C4-2B (cell line): ENCODE measurements at regions not wholly inside any gene's neighbourhood (a gene's known extent, or its start where the extent isn't known, plus 50 kb on each side); places are given as distances from the start of the nearest gene placed in this dataset.

Experiments used
- H3K27ac ChIP-seq: fragments of 450-650 bp; 2 replicates; pipeline ENCODE4 v1.5.1; 2017
- ZFX ChIP-seq: fragments of 450-650 bp; IDR thresholded peaks from 2 replicates; pipeline ENCODE4 v1.6.1; 2017
- TF ChIP-seq, protein P1 (sequence below): fragments of 450-650 bp; conservative IDR thresholded peaks from 2 replicates; pipeline ENCODE4 v1.5.1; 2017; ENCODE audit warnings: mild to moderate bottlenecking

GRCh38 chr15:47484997-47485396, 232.3 kb upstream of the SEMA6D start:
- H3K27ac ChIP-seq = no peak overlapping the region
- TF ChIP-seq, protein P1, sequence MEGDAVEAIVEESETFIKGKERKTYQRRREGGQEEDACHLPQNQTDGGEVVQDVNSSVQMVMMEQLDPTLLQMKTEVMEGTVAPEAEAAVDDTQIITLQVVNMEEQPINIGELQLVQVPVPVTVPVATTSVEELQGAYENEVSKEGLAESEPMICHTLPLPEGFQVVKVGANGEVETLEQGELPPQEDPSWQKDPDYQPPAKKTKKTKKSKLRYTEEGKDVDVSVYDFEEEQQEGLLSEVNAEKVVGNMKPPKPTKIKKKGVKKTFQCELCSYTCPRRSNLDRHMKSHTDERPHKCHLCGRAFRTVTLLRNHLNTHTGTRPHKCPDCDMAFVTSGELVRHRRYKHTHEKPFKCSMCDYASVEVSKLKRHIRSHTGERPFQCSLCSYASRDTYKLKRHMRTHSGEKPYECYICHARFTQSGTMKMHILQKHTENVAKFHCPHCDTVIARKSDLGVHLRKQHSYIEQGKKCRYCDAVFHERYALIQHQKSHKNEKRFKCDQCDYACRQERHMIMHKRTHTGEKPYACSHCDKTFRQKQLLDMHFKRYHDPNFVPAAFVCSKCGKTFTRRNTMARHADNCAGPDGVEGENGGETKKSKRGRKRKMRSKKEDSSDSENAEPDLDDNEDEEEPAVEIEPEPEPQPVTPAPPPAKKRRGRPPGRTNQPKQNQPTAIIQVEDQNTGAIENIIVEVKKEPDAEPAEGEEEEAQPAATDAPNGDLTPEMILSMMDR = no peak
- no peak for TF ChIP-seq ZFX

DNA sequence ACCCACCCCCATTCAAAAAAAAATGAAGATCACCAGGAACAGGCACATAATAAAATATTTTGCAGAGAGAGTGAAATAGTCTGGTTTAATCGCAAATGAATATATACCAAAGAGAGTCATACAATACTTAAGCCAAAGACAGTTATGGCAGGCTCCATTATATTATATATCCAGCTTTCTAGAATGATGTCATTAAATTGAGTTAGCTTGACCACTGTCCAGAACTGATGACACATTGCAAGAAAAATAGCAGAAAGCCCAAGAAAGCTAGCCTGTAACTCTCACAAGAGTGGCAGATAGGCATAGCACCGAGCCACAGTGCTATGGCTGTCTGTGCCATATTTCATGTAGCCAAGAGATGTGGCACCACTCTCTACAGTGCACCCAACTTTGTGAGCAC, 231.9 kb upstream of the SEMA6D start:
- H3K27ac ChIP-seq = no peak overlapping the region
- no peak for TF ChIP-seq ZFX
- TF ChIP-seq, protein P1 = no peak

DNA sequence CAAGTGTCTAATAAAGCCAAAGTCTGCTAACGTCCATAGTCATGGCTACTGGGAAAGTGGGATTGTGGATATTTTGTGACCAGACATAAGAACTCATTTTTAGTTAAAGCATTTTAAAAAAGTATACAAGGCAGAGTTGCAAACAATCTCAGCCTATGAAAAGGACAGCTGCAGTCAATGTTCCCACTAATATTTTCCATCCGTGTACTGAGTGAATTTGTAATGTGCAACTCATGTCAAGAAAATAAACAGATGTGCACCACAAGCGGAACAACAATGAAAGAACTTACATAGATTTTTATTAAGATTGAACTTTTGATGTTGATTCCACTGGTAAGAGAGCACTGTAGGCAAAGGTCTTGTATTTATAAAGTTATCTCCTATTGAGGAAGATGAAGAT, 231.3 kb upstream of the SEMA6D start:
- no peak overlapping the region for H3K27ac ChIP-seq
- TF ChIP-seq, protein P1 = no peak
- no peak for TF ChIP-seq ZFX

GRCh38 chr15:47492195-47492594, 225.1 kb upstream of the SEMA6D start:
- no peak for TF ChIP-seq ZFX
- TF ChIP-seq, protein P1 = no peak
- H3K27ac ChIP-seq = no peak overlapping the region

DNA sequence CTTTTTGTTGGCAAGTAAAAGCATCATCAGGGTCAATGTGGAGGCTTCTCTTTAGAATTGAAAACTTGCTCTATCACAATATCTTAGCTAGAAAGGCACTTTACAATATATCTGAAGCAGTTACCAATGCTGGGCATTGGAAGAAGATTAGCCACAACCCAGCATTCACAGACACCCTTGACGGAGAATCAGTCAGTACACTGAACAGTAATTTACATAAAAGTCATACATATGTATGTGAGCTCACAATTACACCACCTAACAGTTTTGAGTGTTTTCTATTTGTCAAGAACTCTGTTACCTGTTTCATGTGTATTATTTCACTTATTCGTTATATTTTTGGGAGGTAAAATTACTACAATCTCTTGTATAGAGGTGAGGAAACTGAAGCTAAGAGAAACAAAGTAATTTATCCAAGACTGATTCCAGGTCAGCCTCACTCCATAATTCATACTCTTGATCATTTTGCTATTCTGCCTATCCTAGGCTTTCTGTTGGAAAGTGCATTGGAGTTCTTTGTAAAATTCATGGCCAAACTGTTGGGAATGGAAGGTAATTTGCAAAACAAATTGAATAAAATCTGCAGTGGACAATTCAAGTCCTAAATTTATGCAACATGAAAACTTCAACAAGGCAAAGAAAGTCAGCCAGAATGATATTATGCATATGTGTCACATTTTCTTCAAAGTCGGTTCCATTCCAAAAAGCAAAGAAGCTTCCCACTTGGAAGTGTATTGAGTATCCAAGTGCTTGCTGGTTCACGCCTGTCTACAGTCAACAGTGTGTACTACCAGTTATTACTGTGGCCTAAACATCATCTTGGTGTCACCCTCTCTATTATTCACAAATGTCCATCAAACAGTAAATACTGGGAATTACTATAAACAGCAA, 223.7 kb upstream of the SEMA6D start:
- TF ChIP-seq, protein P1 = no peak
- TF ChIP-seq ZFX = no peak

DNA sequence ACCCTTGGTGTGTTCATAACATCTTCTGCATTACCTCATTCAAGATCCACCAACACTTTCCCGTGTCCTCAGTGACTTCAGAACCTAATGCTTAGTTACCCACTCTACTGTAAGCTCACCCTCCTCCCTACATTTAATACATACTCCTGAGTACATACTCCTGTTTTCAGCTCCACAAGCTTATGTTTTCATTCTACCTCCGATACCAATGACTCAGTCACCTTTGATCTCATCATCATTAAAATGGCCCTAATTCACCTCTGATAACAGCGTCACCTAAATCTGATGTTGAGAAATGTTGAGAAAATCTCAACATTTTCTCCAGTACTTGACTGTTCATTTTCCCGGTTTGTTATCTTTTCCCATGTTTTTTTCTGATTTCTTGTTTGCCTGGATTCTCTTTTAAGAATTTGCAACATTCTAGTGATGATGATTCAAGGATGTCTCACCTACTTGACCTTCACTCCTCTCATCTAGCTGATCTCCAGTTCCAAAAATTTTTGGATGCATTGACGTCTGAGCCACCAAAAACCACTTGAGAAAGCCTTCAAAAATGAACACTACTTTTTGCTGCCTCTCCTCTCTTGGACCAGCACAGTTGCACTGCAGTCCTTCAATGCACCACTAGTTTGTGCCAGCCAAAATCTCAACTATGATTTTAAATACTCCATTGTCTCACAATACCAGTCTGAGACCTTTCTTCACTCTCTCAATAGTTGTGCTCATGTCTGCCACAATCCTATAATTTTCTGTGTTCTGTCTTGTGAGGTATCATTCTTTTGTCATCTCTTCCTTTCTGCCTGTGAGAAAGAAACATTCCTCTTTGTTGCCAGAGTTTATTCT, 220.7 kb upstream of the SEMA6D start:
- TF ChIP-seq, protein P1 = no peak; the same call in 1 of the 2 replicates
- no peak for TF ChIP-seq ZFX

More for the DNA sequence above, 223.7 kb upstream of the SEMA6D start:
- H3K27ac ChIP-seq = no peak overlapping the region

DNA sequence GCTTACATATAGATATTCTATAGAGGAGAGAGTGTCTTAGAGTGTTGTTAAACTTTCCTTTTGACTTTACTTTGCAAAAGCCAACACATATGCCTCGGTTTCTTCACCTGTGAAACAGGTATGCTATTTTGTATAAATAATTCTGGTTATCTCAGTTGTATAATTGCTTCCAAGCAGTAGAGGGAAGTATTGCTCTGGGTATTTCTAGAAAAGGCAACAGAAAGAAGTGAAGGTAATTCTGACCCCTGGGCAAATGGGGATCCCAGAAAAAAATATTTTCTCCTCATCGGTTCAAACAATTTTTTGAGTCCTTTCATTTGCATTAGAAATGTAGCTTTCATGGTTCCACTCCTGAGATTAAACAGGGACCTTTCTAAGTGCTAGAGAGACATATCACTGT, 216.5 kb upstream of the SEMA6D start:
- H3K27ac ChIP-seq = no peak overlapping the region
- no peak for TF ChIP-seq ZFX
- TF ChIP-seq, protein P1 = peak; percentile 20

More for the DNA sequence above, 220.7 kb upstream of the SEMA6D start:
- no peak overlapping the region for H3K27ac ChIP-seq
